SK-N-SH (cell line): ENCODE measurements at regions not wholly inside any gene's neighbourhood (a gene's known extent, or its start where the extent isn't known, plus 50 kb on each side); places are given as distances from the start of the nearest gene placed in this dataset.

ENCODE experiments used
- CTCF ChIP-seq: fragments of 200-600 bp; sonication (generic); IDR thresholded peaks from 2 replicates; pipeline ENCODE4 v1.6.1; 2017; ENCODE audit warnings: antibody characterized with exemption, mild to moderate bottlenecking, moderate library complexity
- EP300 ChIP-seq, 2 experiments: IDR thresholded peaks; 2 replicates each; pipeline versions ENCODE4 v1.4.0 to v1.6.1; 2012; ENCODE audit warnings: borderline replicate concordance in 1 of 2, low read depth in 1 of 2, low read length in 1 of 2
- EZH2phosphoT487 ChIP-seq: fragments of 200-600 bp; sonication (generic); IDR thresholded peaks from 2 replicates; pipeline ENCODE4 v1.6.1; 2017; ENCODE audit warnings: low read depth, mixed run types, mild to moderate bottlenecking, antibody characterized with exemption, moderate library complexity, borderline replicate concordance
- GATA2 ChIP-seq: sonication (generic); formaldehyde crosslinking; IDR thresholded peaks from 2 replicates; pipeline ENCODE4 v1.5.0; 2020; ENCODE audit warnings: mild to moderate bottlenecking, missing genetic modification reagents
- IRF3 ChIP-seq: fragments of 150-350 bp; IDR thresholded peaks from 2 replicates; pipeline ENCODE4 v1.6.1; 2016; ENCODE audit warnings: mild to moderate bottlenecking, low read depth, low read length
- NFIC ChIP-seq: IDR thresholded peaks from 2 replicates; pipeline ENCODE4 v1.4.0; 2012; ENCODE audit warnings: borderline replicate concordance
- POLR2AphosphoS5 ChIP-seq: IDR thresholded peaks from 2 replicates; pipeline ENCODE4 v1.6.1; 2012; ENCODE audit warnings: low read depth, low read length
- RAD21 ChIP-seq: IDR thresholded peaks from 2 replicates; pipeline ENCODE4 v1.6.1; 2012; ENCODE audit warnings: mild to moderate bottlenecking, low read length
- REST ChIP-seq: IDR thresholded peaks from 2 replicates; pipeline ENCODE4 v1.6.1; 2012; ENCODE audit warnings: mild to moderate bottlenecking, low read depth, low read length, moderate library complexity
- RXRA ChIP-seq: IDR thresholded peaks from 2 replicates; pipeline ENCODE4 v1.4.0; 2012; ENCODE audit warnings: low read depth, mild to moderate bottlenecking, borderline replicate concordance
- SMC3 ChIP-seq: IDR thresholded peaks from 2 replicates; pipeline ENCODE4 v1.6.1; 2012; ENCODE audit warnings: low read depth, low read length, improper control_type of control experiment
- TAF1 ChIP-seq: IDR thresholded peaks from 2 replicates; pipeline ENCODE4 v1.6.1; 2012; ENCODE audit warnings: low read depth, mild to moderate bottlenecking, low read length, moderate library complexity, borderline replicate concordance
- USF2 ChIP-seq: fragments of 150-350 bp; IDR thresholded peaks from 2 replicates; pipeline ENCODE4 v1.6.1; 2017; ENCODE audit warnings: antibody characterized with exemption, low read length, low read depth, borderline replicate concordance
- YY1 ChIP-seq: IDR thresholded peaks from 2 replicates; pipeline ENCODE4 v1.4.0; 2012; ENCODE audit warnings: low read depth, mild to moderate bottlenecking

GRCh38 chr11:103803062-103803461 lies 233.4 kb upstream of the DDI1 start:
- TF ChIP-seq POLR2AphosphoS5 (no peak), GATA2 (CRISPR knock-in tag) (no peak), CTCF (no peak), IRF3 (no peak), USF2 (no peak), NFIC (no peak), RXRA (no peak), YY1 (no peak), EP300 (IDR thresholded peaks at IDR 0.05; ENCODE audit: borderline replicate concordance in 1 of 2, low read depth in 1 of 2, low read length in 1 of 2) (no peak), REST (no peak), TAF1 (no peak), RAD21 (no peak), EZH2phosphoT487 (no peak), SMC3 (no peak)
